HG03159 (cell line): ENCODE measurements at regions not wholly inside any gene's neighbourhood (a gene's known extent, or its start where the extent isn't known, plus 50 kb on each side); places are given as distances from the start of the nearest gene placed in this dataset.

Experiments
- ATAC-seq: cut with Tn5 transposase; IDR thresholded peaks from one replicate; pipeline ENCODE4 v1.9.1; 2021; ENCODE audit warnings: mild to moderate bottlenecking, moderate library complexity; ENCODE audit not compliant: unreplicated experiment

- no peak for ATAC-seq
Measured at GRCh38 chr6:33869826-33870423, 66.1 kb upstream of the MLN start.

GRCh38 chr6:33869121-33869520 is 65.3 kb upstream of the MLN start:
- ATAC-seq, result no peak

- ATAC-seq, result no peak
Measured at GRCh38 chr6:33868141-33868540, 64.3 kb upstream of the MLN start.

GRCh38 chr6:33865478-33866077 is 61.8 kb upstream of the MLN start:
- no peak for ATAC-seq

- ATAC-seq, result no peak
Measured at GRCh38 chr6:33863723-33864440, 60.1 kb upstream of the MLN start.

- ATAC-seq, result no peak
Measured at GRCh38 chr6:33863084-33863483, 59.3 kb upstream of the MLN start.

GRCh38 chr6:33862536-33862935 is 58.7 kb upstream of the MLN start:
- no peak for ATAC-seq

GRCh38 chr6:33861722-33862121 is 57.9 kb upstream of the MLN start:
- ATAC-seq, result no peak

GRCh38 chr6:33860706-33861474 is 57.1 kb upstream of the MLN start:
- no peak for ATAC-seq

GRCh38 chr6:33860006-33860405 is 56.2 kb upstream of the MLN start:
- ATAC-seq, result no peak

GRCh38 chr6:33858804-33859505 is 55.2 kb upstream of the MLN start:
- no peak for ATAC-seq

- ATAC-seq, result no peak
Measured at GRCh38 chr6:33857932-33858475, 54.2 kb upstream of the MLN start.

- no peak for ATAC-seq
Measured at GRCh38 chr6:33857093-33857931, 53.5 kb upstream of the MLN start.

- ATAC-seq, result no peak
Measured at GRCh38 chr6:33856655-33857054, 52.9 kb upstream of the MLN start.

GRCh38 chr6:33856031-33856590 is 52.3 kb upstream of the MLN start:
- ATAC-seq, result no peak

GRCh38 chr6:33854572-33855030 is 50.8 kb upstream of the MLN start:
- ATAC-seq, result no peak

GRCh38 chr6:33853736-33854135 is 49.9 kb upstream of the MLN start:
- no peak for ATAC-seq
